SK-N-SH (cell line): ENCODE measurements at regions not wholly inside any gene's neighbourhood (a gene's known extent, or its start where the extent isn't known, plus 50 kb on each side); places are given as distances from the start of the nearest gene placed in this dataset.

Experiments used
- CTCF ChIA-PET: fragments of 300-600, 350-600 bp; formaldehyde crosslinking; extraction: SDS; loops from one replicate; lab custom pipeline; 2021; lab: Yijun Ruan, JAX
- POLR2A ChIA-PET: fragments of 350-600 bp; sonication (Branson Sonifier 250); formaldehyde crosslinking; extraction: SDS; loops from one replicate; lab custom pipeline; 2020; ENCODE audit warnings: antibody characterized with exemption, inconsistent platforms; lab: Yijun Ruan, JAX
- DNase-seq: peaks from one replicate; pipeline ENCODE4 v3.0.0; 2012
- H2AFZ ChIP-seq: fragments of 200-600 bp; sonication (generic); 2 replicates; pipeline ENCODE4 v1.8.1; 2016; ENCODE audit warnings: antibody characterized with exemption, mild to moderate bottlenecking, low read depth
- H3F3A ChIP-seq: fragments of 200-600 bp; sonication (generic); replicated peaks from 2 replicates; pipeline ENCODE3; 2016; ENCODE audit warnings: antibody characterized with exemption, mild to moderate bottlenecking; ENCODE audit not compliant: insufficient read depth
- H3K27ac ChIP-seq, 2 experiments: fragments of 200-500 bp in 1 of 2; fragments of 200-600 bp in 1 of 2; sonication (Bioruptor generic) in 1 of 2; sonication (generic), shearing (Covaris generic) in 1 of 2; 2 replicates each; pipeline versions ENCODE4 v1.5.1 to v1.6.1; 2014 to 2016; ENCODE audit warnings: low read depth in 2 of 2, inconsistent platforms in 1 of 2, low read length in 1 of 2, mild to moderate bottlenecking in 1 of 2, mixed read lengths in 1 of 2
- H3K27me3 ChIP-seq: fragments of 200-600 bp; sonication (generic), shearing (Covaris generic); 2 replicates; pipeline ENCODE4 v1.6.1; 2016; ENCODE audit warnings: mixed run types; ENCODE audit not compliant: insufficient read depth
- H3K36me3 ChIP-seq, 2 experiments: fragments of 200-500 bp in 1 of 2; fragments of 200-600 bp in 1 of 2; sonication (Bioruptor generic) in 1 of 2; sonication (generic) in 1 of 2; replicated peaks in 1 of 2; 2 replicates each; pipeline versions ENCODE3 to v1.5.1; 2014 to 2016; ENCODE audit warnings: low read length in 1 of 2, mild to moderate bottlenecking in 1 of 2; ENCODE audit not compliant: insufficient read depth in 2 of 2, control insufficient read depth in 1 of 2
- H3K4me1 ChIP-seq, 2 experiments: fragments of 200-500 bp in 1 of 2; fragments of 200-600 bp in 1 of 2; sonication (Bioruptor generic) in 1 of 2; sonication (generic), shearing (Covaris generic) in 1 of 2; 2 replicates each; pipeline versions ENCODE4 v1.5.1 to v1.6.1; 2014 to 2016; ENCODE audit warnings: low read depth in 1 of 2, low read length in 1 of 2, mixed run types in 1 of 2; ENCODE audit not compliant: insufficient read depth in 2 of 2, control insufficient read depth in 1 of 2
- H3K4me2 ChIP-seq: fragments of 200-600 bp; sonication (generic), shearing (Covaris generic); 2 replicates; pipeline ENCODE4 v1.6.1; 2017; ENCODE audit warnings: mixed run types
- H3K4me3 ChIP-seq, 2 experiments: fragments of 200-500 bp in 1 of 2; fragments of 200-600 bp in 1 of 2; sonication (Bioruptor generic) in 1 of 2; sonication (generic), shearing (Covaris generic) in 1 of 2; 2 replicates each; pipeline versions ENCODE4 v1.5.1 to v1.8.1; 2014 to 2016; ENCODE audit warnings: low read depth in 2 of 2, inconsistent platforms in 1 of 2, low read length in 1 of 2, mild to moderate bottlenecking in 1 of 2, mixed read lengths in 1 of 2, moderate library complexity in 1 of 2
- H3K79me2 ChIP-seq: fragments of 200-600 bp; sonication (generic); 2 replicates; pipeline ENCODE4 v1.8.1; 2017; ENCODE audit warnings: mild to moderate bottlenecking; ENCODE audit not compliant: insufficient read depth
- H3K9ac ChIP-seq: fragments of 200-600 bp; sonication (generic); 2 replicates; pipeline ENCODE4 v1.6.1; 2017; ENCODE audit warnings: mixed run types
- H3K9me2 ChIP-seq: fragments of 200-600 bp; sonication (generic); 2 replicates; pipeline ENCODE4 v1.6.1; 2017; ENCODE audit warnings: mixed run types
- H3K9me3 ChIP-seq: fragments of 200-600 bp; sonication (generic); 2 replicates; pipeline ENCODE4 v1.6.1; 2017; ENCODE audit warnings: mixed run types, mild to moderate bottlenecking, moderate library complexity
- H4K20me1 ChIP-seq: fragments of 200-600 bp; sonication (generic); 2 replicates; pipeline ENCODE4 v1.6.1; 2017; ENCODE audit warnings: mild to moderate bottlenecking, mixed run types; ENCODE audit not compliant: insufficient read depth
- CHD2 ChIP-seq: fragments of 150-350 bp; IDR thresholded peaks from 2 replicates; pipeline ENCODE4 v1.6.1; 2018; ENCODE audit warnings: low read length; ENCODE audit not compliant: partially characterized antibody
- ELF1 ChIP-seq: IDR thresholded peaks from 2 replicates; pipeline ENCODE4 v1.4.0; 2012
- EP300 ChIP-seq, 2 experiments: IDR thresholded peaks; 2 replicates each; pipeline versions ENCODE4 v1.4.0 to v1.6.1; 2012; ENCODE audit warnings: borderline replicate concordance in 1 of 2, low read depth in 1 of 2, low read length in 1 of 2
- EZH2phosphoT487 ChIP-seq: fragments of 200-600 bp; sonication (generic); IDR thresholded peaks from 2 replicates; pipeline ENCODE4 v1.6.1; 2017; ENCODE audit warnings: low read depth, mixed run types, mild to moderate bottlenecking, antibody characterized with exemption, moderate library complexity, borderline replicate concordance
- FOXJ3 ChIP-seq: sonication (generic); formaldehyde crosslinking; IDR thresholded peaks from 2 replicates; pipeline ENCODE4 v1.5.1; 2020; ENCODE audit warnings: mild to moderate bottlenecking, missing genetic modification reagents
- FOXM1 ChIP-seq: IDR thresholded peaks from 2 replicates; pipeline ENCODE4 v1.4.0; 2012; ENCODE audit warnings: low read depth, mild to moderate bottlenecking
- IRF3 ChIP-seq: fragments of 150-350 bp; IDR thresholded peaks from 2 replicates; pipeline ENCODE4 v1.6.1; 2016; ENCODE audit warnings: mild to moderate bottlenecking, low read depth, low read length
- JUND ChIP-seq: IDR thresholded peaks from 2 replicates; pipeline ENCODE4 v1.4.0; 2012
- MAX ChIP-seq: IDR thresholded peaks from 2 replicates; pipeline ENCODE4 v1.4.0; 2012; ENCODE audit warnings: low read depth
- MEF2A ChIP-seq: IDR thresholded peaks from 2 replicates; pipeline ENCODE4 v1.4.0; 2012; ENCODE audit warnings: low read depth, borderline replicate concordance
- MXI1 ChIP-seq: IDR thresholded peaks from 2 replicates; pipeline ENCODE4 v1.6.1; 2012; ENCODE audit warnings: mild to moderate bottlenecking, low read depth, low read length, improper control_type of control experiment
- NFIC ChIP-seq: IDR thresholded peaks from 2 replicates; pipeline ENCODE4 v1.4.0; 2012; ENCODE audit warnings: borderline replicate concordance
- NRF1 ChIP-seq: IDR thresholded peaks from 2 replicates; pipeline ENCODE4 v1.6.1; 2012; ENCODE audit warnings: low read depth, mild to moderate bottlenecking, low read length
- POLR2AphosphoS5 ChIP-seq: IDR thresholded peaks from 2 replicates; pipeline ENCODE4 v1.6.1; 2012; ENCODE audit warnings: low read depth, low read length
- RAD21 ChIP-seq: IDR thresholded peaks from 2 replicates; pipeline ENCODE4 v1.6.1; 2012; ENCODE audit warnings: mild to moderate bottlenecking, low read length
- RCOR1 ChIP-seq: fragments of 150-350 bp; IDR thresholded peaks from 2 replicates; pipeline ENCODE4 v1.6.1; 2017; ENCODE audit warnings: antibody characterized with exemption, low read length
- TAF1 ChIP-seq: IDR thresholded peaks from 2 replicates; pipeline ENCODE4 v1.6.1; 2012; ENCODE audit warnings: low read depth, mild to moderate bottlenecking, low read length, moderate library complexity, borderline replicate concordance
- TCF12 ChIP-seq: IDR thresholded peaks from 2 replicates; pipeline ENCODE4 v1.4.0; 2012
- TEAD4 ChIP-seq: IDR thresholded peaks from 2 replicates; pipeline ENCODE4 v1.4.0; 2012; ENCODE audit warnings: mild to moderate bottlenecking, borderline replicate concordance; ENCODE audit not compliant: insufficient read depth
- USF2 ChIP-seq: fragments of 150-350 bp; IDR thresholded peaks from 2 replicates; pipeline ENCODE4 v1.6.1; 2017; ENCODE audit warnings: antibody characterized with exemption, low read length, low read depth, borderline replicate concordance
- WGBS: methylation state at CpG from one replicate; pipeline ENCODE4 v1.1.6; 2017; ENCODE audit warnings: low lambda C conversion rate; 5-methylcytosine and 5-hydroxymethylcytosine counted together
- TF ChIP-seq, protein P1 (sequence below): IDR thresholded peaks from 2 replicates; pipeline ENCODE4 v1.6.1; 2012; ENCODE audit warnings: mild to moderate bottlenecking, low read depth, low read length, moderate library complexity

- Histone ChIP-seq H3K79me2 (no peaks in the 10 kb centered on the region), H3F3A (no peaks in the 10 kb centered on the region), H3K27me3 (no peaks in the 10 kb centered on the region), H3K4me3 (no peak overlapping the region), H3K9me3 (no peaks in the 10 kb centered on the region; the same call in 1 of the 2 replicates), H3K4me2 (no peak overlapping the region), H3K9ac (no peak overlapping the region), H3K27ac (no peak overlapping the region), H4K20me1 (no peaks in the 10 kb centered on the region), H3K36me3 (no peaks in the 10 kb centered on the region), H3K9me2 (no peaks in the 10 kb centered on the region), H2AFZ (no peak overlapping the region), H3K4me1 (no peaks in the 10 kb centered on the region)
- CTCF ChIA-PET, result interaction anchor here (0.9 kb wide), 1 partner anchor 13 kb away, joined by 3 read pairs; no protein-coding TSS in a partner anchor
- TF ChIP-seq NFIC (no peak), TAF1 (no peak), EZH2phosphoT487 (no peak), TEAD4 (no peak), USF2 (no peak), JUND (no peak), POLR2AphosphoS5 (no peak), MXI1 (no peak), IRF3 (no peak), MEF2A (no peak)
- TF ChIP-seq, protein P1, sequence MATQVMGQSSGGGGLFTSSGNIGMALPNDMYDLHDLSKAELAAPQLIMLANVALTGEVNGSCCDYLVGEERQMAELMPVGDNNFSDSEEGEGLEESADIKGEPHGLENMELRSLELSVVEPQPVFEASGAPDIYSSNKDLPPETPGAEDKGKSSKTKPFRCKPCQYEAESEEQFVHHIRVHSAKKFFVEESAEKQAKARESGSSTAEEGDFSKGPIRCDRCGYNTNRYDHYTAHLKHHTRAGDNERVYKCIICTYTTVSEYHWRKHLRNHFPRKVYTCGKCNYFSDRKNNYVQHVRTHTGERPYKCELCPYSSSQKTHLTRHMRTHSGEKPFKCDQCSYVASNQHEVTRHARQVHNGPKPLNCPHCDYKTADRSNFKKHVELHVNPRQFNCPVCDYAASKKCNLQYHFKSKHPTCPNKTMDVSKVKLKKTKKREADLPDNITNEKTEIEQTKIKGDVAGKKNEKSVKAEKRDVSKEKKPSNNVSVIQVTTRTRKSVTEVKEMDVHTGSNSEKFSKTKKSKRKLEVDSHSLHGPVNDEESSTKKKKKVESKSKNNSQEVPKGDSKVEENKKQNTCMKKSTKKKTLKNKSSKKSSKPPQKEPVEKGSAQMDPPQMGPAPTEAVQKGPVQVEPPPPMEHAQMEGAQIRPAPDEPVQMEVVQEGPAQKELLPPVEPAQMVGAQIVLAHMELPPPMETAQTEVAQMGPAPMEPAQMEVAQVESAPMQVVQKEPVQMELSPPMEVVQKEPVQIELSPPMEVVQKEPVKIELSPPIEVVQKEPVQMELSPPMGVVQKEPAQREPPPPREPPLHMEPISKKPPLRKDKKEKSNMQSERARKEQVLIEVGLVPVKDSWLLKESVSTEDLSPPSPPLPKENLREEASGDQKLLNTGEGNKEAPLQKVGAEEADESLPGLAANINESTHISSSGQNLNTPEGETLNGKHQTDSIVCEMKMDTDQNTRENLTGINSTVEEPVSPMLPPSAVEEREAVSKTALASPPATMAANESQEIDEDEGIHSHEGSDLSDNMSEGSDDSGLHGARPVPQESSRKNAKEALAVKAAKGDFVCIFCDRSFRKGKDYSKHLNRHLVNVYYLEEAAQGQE, result no peak
- POLR2A ChIA-PET, result no interaction called here
- DNase-seq, result no peak
- 67% methylated on average over 3 of the region's 6 CpGs for WGBS
Observed at GRCh38 chr9:135320943-135321342, 158.6 kb upstream of the PPP1R26 start.

DNA sequence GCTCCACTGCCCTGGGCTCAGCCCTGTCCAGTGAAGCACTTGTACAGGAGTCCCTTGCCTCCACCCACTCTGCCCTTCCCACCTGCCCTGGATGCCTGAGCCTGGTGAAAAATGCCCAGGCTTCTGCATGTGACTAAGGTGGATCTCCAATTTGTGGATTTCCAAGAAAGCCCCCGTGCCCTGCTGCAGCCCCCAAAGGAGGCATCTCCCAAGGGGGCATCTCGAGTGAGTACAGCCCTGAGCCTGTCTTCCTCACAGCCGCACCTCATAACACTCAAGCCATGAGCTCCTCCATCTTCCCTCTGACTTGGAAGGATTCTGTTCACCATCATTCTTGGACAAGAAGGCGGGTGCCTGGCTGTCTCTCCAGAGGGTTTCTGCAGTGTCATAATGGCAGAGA, 158.0 kb upstream of the PPP1R26 start:
- no peaks in the 10 kb centered on the region for H3K27me3 ChIP-seq
- H3F3A ChIP-seq, result no peaks in the 10 kb centered on the region
- no peaks in the 10 kb centered on the region for H3K36me3 ChIP-seq
- DNase-seq, result no peak
- no peaks in the 10 kb centered on the region for H3K79me2 ChIP-seq
- CTCF ChIA-PET, result no interaction called here
- H3K4me2 ChIP-seq, result no peak overlapping the region
- H3K9me2 ChIP-seq, result no peaks in the 10 kb centered on the region
- POLR2A ChIA-PET, result no interaction called here
- no peak overlapping the region for H3K27ac ChIP-seq
- no peak overlapping the region for H3K4me3 ChIP-seq
- no peaks in the 10 kb centered on the region for H3K4me1 ChIP-seq
- WGBS, result 21% methylated on average over 4 of the region's 4 CpGs
- H3K9me3 ChIP-seq, result no peaks in the 10 kb centered on the region; the same call in 1 of the 2 replicates
- no peaks in the 10 kb centered on the region for H4K20me1 ChIP-seq
- H2AFZ ChIP-seq, result no peak overlapping the region
- no peak overlapping the region for H3K9ac ChIP-seq
- TF ChIP-seq MXI1 (no peak), POLR2AphosphoS5 (no peak), MEF2A (no peak), NRF1 (no peak), RCOR1 (no peak), FOXM1 (no peak), MAX (no peak), FOXJ3 (CRISPR knock-in tag) (no peak), CHD2 (no peak), EP300 (IDR thresholded peaks at IDR 0.05; ENCODE audit: borderline replicate concordance in 1 of 2, low read depth in 1 of 2, low read length in 1 of 2) (no peak), IRF3 (no peak), RAD21 (no peak), TCF12 (no peak), ELF1 (no peak)
